Neural progenitor cell (in vitro differentiated cells): ENCODE measurements at regions not wholly inside any gene's neighbourhood (a gene's known extent, or its start where the extent isn't known, plus 50 kb on each side); places are given as distances from the start of the nearest gene placed in this dataset.

Experiments used
- DNase-seq: peaks from one replicate; pipeline ENCODE4 v3.0.0-alpha.2; 2016; ENCODE audit warnings: low spot score
- H2AFZ ChIP-seq: fragments of 200-600 bp; sonication (generic); replicated peaks from 2 replicates; pipeline ENCODE4 v1.6.1; 2016; ENCODE audit warnings: antibody characterized with exemption
- H3F3A ChIP-seq: fragments of 200-600 bp; sonication (generic); 2 replicates; pipeline ENCODE4 v1.6.1; 2016; ENCODE audit warnings: antibody characterized with exemption, low read depth
- H3K27ac ChIP-seq: fragments of 200-600 bp; sonication (generic); 2 replicates; pipeline ENCODE4 v1.5.1; 2016; ENCODE audit warnings: mild to moderate bottlenecking
- H3K27me3 ChIP-seq: fragments of 200-600 bp; sonication (generic); 2 replicates; pipeline ENCODE4 v1.6.1; 2016; ENCODE audit warnings: mild to moderate bottlenecking, moderate library complexity
- H3K36me3 ChIP-seq: fragments of 200-600 bp; sonication (generic); 2 replicates; pipeline ENCODE4 v1.5.1; 2016
- H3K4me1 ChIP-seq: fragments of 200-600 bp; sonication (generic); 2 replicates; pipeline ENCODE4 v1.6.1; 2016; ENCODE audit warnings: mixed run types
- H3K4me2 ChIP-seq: fragments of 200-600 bp; sonication (generic); 2 replicates; pipeline ENCODE4 v1.6.1; 2016
- H3K4me3 ChIP-seq: fragments of 200-600 bp; sonication (generic); 2 replicates; pipeline ENCODE4 v1.5.1; 2016
- H3K79me2 ChIP-seq: fragments of 200-600 bp; sonication (generic); 2 replicates; pipeline ENCODE4 v1.6.1; 2016; ENCODE audit warnings: low read depth
- H3K9ac ChIP-seq: fragments of 200-600 bp; sonication (generic); 2 replicates; pipeline ENCODE4 v1.6.1; 2016
- H3K9me3 ChIP-seq: fragments of 200-600 bp; sonication (generic); 2 replicates; pipeline ENCODE4 v1.5.1; 2016; ENCODE audit warnings: low read depth
- H4K20me1 ChIP-seq: fragments of 200-600 bp; sonication (generic); 2 replicates; pipeline ENCODE4 v1.6.1; 2016; ENCODE audit warnings: low read depth
- H3K27ac Mint-ChIP-seq: 3 replicates; pipeline ENCODE4 v1.8.0; 2021; ENCODE audit warnings: mixed read lengths
- H3K27me3 Mint-ChIP-seq: 2 replicates; pipeline ENCODE4 v1.8.0; 2022; ENCODE audit warnings: low read depth, mild to moderate bottlenecking, inconsistent platforms, moderate library complexity, mixed read lengths; ENCODE audit not compliant: insufficient read depth
- H3K36me3 Mint-ChIP-seq: 3 replicates; pipeline ENCODE4 v1.8.0; 2021; ENCODE audit warnings: mixed read lengths
- H3K4me1 Mint-ChIP-seq: 3 replicates; pipeline ENCODE4 v1.8.0; 2021; ENCODE audit warnings: mixed read lengths
- H3K4me3 Mint-ChIP-seq: 3 replicates; pipeline ENCODE4 v1.8.0; 2021; ENCODE audit warnings: mild to moderate bottlenecking, moderate library complexity, mixed read lengths
- H3K9me3 Mint-ChIP-seq: 3 replicates; pipeline ENCODE4 v1.8.0; 2020; ENCODE audit warnings: mixed read lengths
- EZH2 ChIP-seq: fragments of 200-600 bp; sonication (generic); IDR thresholded peaks from 2 replicates; pipeline ENCODE4 v1.6.1; 2017; ENCODE audit warnings: antibody characterized with exemption, mild to moderate bottlenecking, moderate library complexity
- EZH2phosphoT487 ChIP-seq: fragments of 200-600 bp; sonication (generic); IDR thresholded peaks from 2 replicates; pipeline ENCODE4 v1.6.1; 2017; ENCODE audit warnings: antibody characterized with exemption
- TF ChIP-seq, protein P1 (sequence below): fragments of 200-600 bp; sonication (generic); IDR thresholded peaks from 2 replicates; pipeline ENCODE4 v1.5.1; 2017; ENCODE audit warnings: antibody characterized with exemption, mild to moderate bottlenecking

- no peaks in the 10 kb centered on the region for H4K20me1 ChIP-seq
- no peak for DNase-seq
- no peaks in the 10 kb centered on the region for H3K79me2 ChIP-seq
- no peaks in the 10 kb centered on the region for H3K36me3 ChIP-seq
- H3K4me3 Mint-ChIP-seq = no peak overlapping the region
- peaks cover 4% of the 10 kb centered on the region for H3K27me3 Mint-ChIP-seq
- H3K4me1 ChIP-seq = no peaks in the 10 kb centered on the region
- H3K4me2 ChIP-seq = no peak overlapping the region
- H3K4me3 ChIP-seq = no peak overlapping the region
- H2AFZ ChIP-seq = no peak overlapping the region
- no peak overlapping the region for H3K27ac ChIP-seq
- no peaks in the 10 kb centered on the region for H3K9me3 ChIP-seq
- H3F3A ChIP-seq = no peaks in the 10 kb centered on the region
- no peak overlapping the region for H3K9ac ChIP-seq
- H3K9me3 Mint-ChIP-seq = no peaks in the 10 kb centered on the region
- TF ChIP-seq EZH2 = no peak
- TF ChIP-seq, protein P1, sequence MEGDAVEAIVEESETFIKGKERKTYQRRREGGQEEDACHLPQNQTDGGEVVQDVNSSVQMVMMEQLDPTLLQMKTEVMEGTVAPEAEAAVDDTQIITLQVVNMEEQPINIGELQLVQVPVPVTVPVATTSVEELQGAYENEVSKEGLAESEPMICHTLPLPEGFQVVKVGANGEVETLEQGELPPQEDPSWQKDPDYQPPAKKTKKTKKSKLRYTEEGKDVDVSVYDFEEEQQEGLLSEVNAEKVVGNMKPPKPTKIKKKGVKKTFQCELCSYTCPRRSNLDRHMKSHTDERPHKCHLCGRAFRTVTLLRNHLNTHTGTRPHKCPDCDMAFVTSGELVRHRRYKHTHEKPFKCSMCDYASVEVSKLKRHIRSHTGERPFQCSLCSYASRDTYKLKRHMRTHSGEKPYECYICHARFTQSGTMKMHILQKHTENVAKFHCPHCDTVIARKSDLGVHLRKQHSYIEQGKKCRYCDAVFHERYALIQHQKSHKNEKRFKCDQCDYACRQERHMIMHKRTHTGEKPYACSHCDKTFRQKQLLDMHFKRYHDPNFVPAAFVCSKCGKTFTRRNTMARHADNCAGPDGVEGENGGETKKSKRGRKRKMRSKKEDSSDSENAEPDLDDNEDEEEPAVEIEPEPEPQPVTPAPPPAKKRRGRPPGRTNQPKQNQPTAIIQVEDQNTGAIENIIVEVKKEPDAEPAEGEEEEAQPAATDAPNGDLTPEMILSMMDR = no peak
- TF ChIP-seq EZH2phosphoT487 = no peak
- no peaks in the 10 kb centered on the region for H3K4me1 Mint-ChIP-seq
- H3K36me3 Mint-ChIP-seq = no peaks in the 10 kb centered on the region
- H3K27me3 ChIP-seq = no peaks in the 10 kb centered on the region
- H3K27ac Mint-ChIP-seq = no peak overlapping the region
Measured at GRCh38 chr4:138953961-138954371, 61.6 kb upstream of the NOCT start.

DNA sequence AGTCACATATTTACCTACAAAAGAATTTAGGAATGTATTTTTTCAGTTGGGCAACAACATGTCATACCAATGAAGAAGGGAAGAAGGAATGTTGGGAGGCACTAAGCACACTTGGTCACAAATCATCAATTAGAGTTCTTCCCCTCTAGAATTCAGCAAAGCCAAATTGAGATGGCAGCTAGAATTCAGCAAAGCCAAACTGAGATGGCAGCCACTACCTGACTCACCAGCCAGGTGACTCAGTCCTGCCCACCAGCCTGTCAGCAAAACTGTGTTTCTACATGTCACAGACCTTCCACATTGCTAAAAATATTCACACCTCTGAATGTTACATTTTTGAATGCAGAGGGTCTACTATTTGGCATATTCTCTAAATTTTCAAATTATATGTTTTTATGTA, 63.2 kb upstream of the NOCT start:
- no peaks in the 10 kb centered on the region for H3K27me3 ChIP-seq
- no peak overlapping the region for H3K27ac Mint-ChIP-seq
- H3K4me1 ChIP-seq = no peaks in the 10 kb centered on the region
- no peak overlapping the region for H3K4me3 ChIP-seq
- no peaks in the 10 kb centered on the region for H3K36me3 ChIP-seq
- H3K4me3 Mint-ChIP-seq = no peak overlapping the region
- H3K4me1 Mint-ChIP-seq = no peaks in the 10 kb centered on the region
- no peak for TF ChIP-seq EZH2
- TF ChIP-seq, protein P1 = no peak
- no peak for TF ChIP-seq EZH2phosphoT487
- DNase-seq = no peak
- H3K27ac ChIP-seq = no peak overlapping the region
- no peaks in the 10 kb centered on the region for H3K9me3 ChIP-seq
- no peak overlapping the region for H2AFZ ChIP-seq
- peaks cover 4% of the 10 kb centered on the region for H3K27me3 Mint-ChIP-seq
- H3F3A ChIP-seq = no peaks in the 10 kb centered on the region
- H3K79me2 ChIP-seq = no peaks in the 10 kb centered on the region
- no peaks in the 10 kb centered on the region for H3K9me3 Mint-ChIP-seq
- no peak overlapping the region for H3K9ac ChIP-seq
- no peak overlapping the region for H3K4me2 ChIP-seq
- H4K20me1 ChIP-seq = no peaks in the 10 kb centered on the region
- no peaks in the 10 kb centered on the region for H3K36me3 Mint-ChIP-seq

GRCh38 chr4:138951764-138952163, 63.8 kb upstream of the NOCT start:
- H3F3A ChIP-seq = no peaks in the 10 kb centered on the region
- peaks cover 4% of the 10 kb centered on the region for H3K27me3 Mint-ChIP-seq
- no peaks in the 10 kb centered on the region for H3K4me1 Mint-ChIP-seq
- no peaks in the 10 kb centered on the region for H3K9me3 Mint-ChIP-seq
- H3K36me3 Mint-ChIP-seq = no peaks in the 10 kb centered on the region
- no peak overlapping the region for H2AFZ ChIP-seq
- H3K36me3 ChIP-seq = no peaks in the 10 kb centered on the region
- H3K79me2 ChIP-seq = no peaks in the 10 kb centered on the region
- no peak overlapping the region for H3K9ac ChIP-seq
- H3K9me3 ChIP-seq = no peaks in the 10 kb centered on the region
- no peak overlapping the region for H3K4me2 ChIP-seq
- H3K27ac Mint-ChIP-seq = no peak overlapping the region
- no peak overlapping the region for H3K4me3 Mint-ChIP-seq
- no peaks in the 10 kb centered on the region for H3K4me1 ChIP-seq
- no peak overlapping the region for H3K4me3 ChIP-seq
- no peak overlapping the region for H3K27ac ChIP-seq
- no peak for TF ChIP-seq EZH2
- TF ChIP-seq, protein P1 = no peak
- TF ChIP-seq EZH2phosphoT487 = no peak
- DNase-seq = no peak
- no peaks in the 10 kb centered on the region for H4K20me1 ChIP-seq
- no peaks in the 10 kb centered on the region for H3K27me3 ChIP-seq

- H3K27ac ChIP-seq = no peak overlapping the region
- H3K9ac ChIP-seq = no peak overlapping the region
- H3K9me3 ChIP-seq = no peaks in the 10 kb centered on the region
- H3K4me1 Mint-ChIP-seq = no peaks in the 10 kb centered on the region
- H3K36me3 Mint-ChIP-seq = no peaks in the 10 kb centered on the region
- H3K27me3 ChIP-seq = no peaks in the 10 kb centered on the region
- H3K4me2 ChIP-seq = no peak overlapping the region
- no peak for DNase-seq
- TF ChIP-seq EZH2phosphoT487 (no peak), EZH2 (no peak)
- TF ChIP-seq, protein P1 = no peak
- H3K79me2 ChIP-seq = no peaks in the 10 kb centered on the region
- no peaks in the 10 kb centered on the region for H3K9me3 Mint-ChIP-seq
- no peak overlapping the region for H3K27ac Mint-ChIP-seq
- no peak overlapping the region for H2AFZ ChIP-seq
- H3F3A ChIP-seq = no peaks in the 10 kb centered on the region
- H3K4me1 ChIP-seq = no peaks in the 10 kb centered on the region
- H4K20me1 ChIP-seq = no peaks in the 10 kb centered on the region
- peaks cover 4% of the 10 kb centered on the region for H3K27me3 Mint-ChIP-seq
- H3K4me3 ChIP-seq = no peak overlapping the region
- H3K36me3 ChIP-seq = no peaks in the 10 kb centered on the region
- H3K4me3 Mint-ChIP-seq = no peak overlapping the region
Measured at GRCh38 chr4:138949866-138950265, 65.7 kb upstream of the NOCT start.
